ENCODE measurements at regions not wholly inside any gene's neighbourhood (a gene's known extent, or its start where the extent isn't known, plus 50 kb on each side); places are given as distances from the start of the nearest gene placed in this dataset.
"Not testable (repeated sequence)": the region's sequence is repeated elsewhere in the genome, so short reads cannot be mapped to it uniquely, and the experiment has no call there.

GRCh38 chr1:219717536-219717935 is 104.6 kb upstream of the ZC3H11B start:
- ChIA-PET POLR2A (no interaction called here), CTCF (no interaction called here)
- no peak for TF ChIP-seq SUZ12 (IDR thresholded peaks at IDR 0.05)
- TF ChIP-seq ZNF384 (IDR thresholded peaks at IDR 0.05): no peak
- TF ChIP-seq FOXK2 (IDR thresholded peaks at IDR 0.05): no peak
- TF ChIP-seq SP1 (IDR thresholded peaks at IDR 0.05): no peak
- TF ChIP-seq LEF1 (IDR thresholded peaks at IDR 0.05; ENCODE audit: borderline replicate concordance): no peak
- TF ChIP-seq BHLHE40 (IDR thresholded peaks at IDR 0.05; ENCODE audit: borderline replicate concordance): no peak
- TF ChIP-seq FOXA1 (IDR thresholded peaks at IDR 0.05): no peak
- no peak for TF ChIP-seq CTBP1 (IDR thresholded peaks at IDR 0.05; ENCODE audit: borderline replicate concordance)
- no peak for TF ChIP-seq FOXM1 (IDR thresholded peaks at IDR 0.05; ENCODE audit: borderline replicate concordance)
- no peak for TF ChIP-seq ARNT (IDR thresholded peaks at IDR 0.05)
- no peak for TF ChIP-seq ELF4 (IDR thresholded peaks at IDR 0.05)
- TF ChIP-seq HDGF (IDR thresholded peaks at IDR 0.05; ENCODE audit: borderline replicate concordance): no peak
- no peak for TF ChIP-seq TARDBP (IDR thresholded peaks at IDR 0.05)
- no peak for TF ChIP-seq NFRKB (IDR thresholded peaks at IDR 0.05)
- DNase-seq (ENCODE audit: extremely low spot score): no peak

DNA sequence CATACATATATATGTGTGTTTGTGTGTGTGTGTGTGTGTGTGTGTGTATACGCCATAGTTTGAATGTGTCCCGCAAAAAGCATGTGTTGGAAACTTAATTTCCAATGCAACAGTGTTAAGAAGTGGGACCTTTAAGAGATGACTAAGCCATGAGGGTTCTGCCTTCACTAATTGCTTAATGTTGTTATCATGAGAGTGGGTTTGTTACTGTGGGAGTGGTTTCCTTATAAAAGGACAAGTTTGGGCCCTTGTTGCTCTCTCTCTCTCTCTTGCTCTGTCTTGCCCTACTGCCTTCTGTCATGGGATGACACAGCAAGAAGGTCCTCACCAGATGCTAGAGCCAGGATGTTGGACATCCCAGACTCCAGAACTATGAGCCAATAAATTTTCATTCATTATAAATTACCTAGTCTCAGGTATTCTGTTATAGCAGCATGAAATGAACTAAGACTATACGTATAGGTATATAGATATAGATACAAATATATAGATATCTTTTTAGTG is 103.8 kb upstream of the ZC3H11B start:
- CTCF ChIA-PET: no interaction called here
- POLR2A ChIA-PET: no interaction called here
- no peak for DNase-seq (ENCODE audit: extremely low spot score)
- TF ChIP-seq LEF1 (IDR thresholded peaks at IDR 0.05; ENCODE audit: borderline replicate concordance): no peak
- no peak for TF ChIP-seq ARNT (IDR thresholded peaks at IDR 0.05)
- no peak for TF ChIP-seq NFRKB (IDR thresholded peaks at IDR 0.05)
- no peak for TF ChIP-seq BHLHE40 (IDR thresholded peaks at IDR 0.05; ENCODE audit: borderline replicate concordance)
- TF ChIP-seq CTBP1 (IDR thresholded peaks at IDR 0.05; ENCODE audit: borderline replicate concordance): no peak
- TF ChIP-seq HDGF (IDR thresholded peaks at IDR 0.05; ENCODE audit: borderline replicate concordance): no peak
- no peak for TF ChIP-seq L3MBTL2 (conservative IDR thresholded peaks at IDR 0.05)
- no peak for TF ChIP-seq ELF4 (IDR thresholded peaks at IDR 0.05)
- TF ChIP-seq SUZ12 (IDR thresholded peaks at IDR 0.05): no peak
- TF ChIP-seq, protein P1, sequence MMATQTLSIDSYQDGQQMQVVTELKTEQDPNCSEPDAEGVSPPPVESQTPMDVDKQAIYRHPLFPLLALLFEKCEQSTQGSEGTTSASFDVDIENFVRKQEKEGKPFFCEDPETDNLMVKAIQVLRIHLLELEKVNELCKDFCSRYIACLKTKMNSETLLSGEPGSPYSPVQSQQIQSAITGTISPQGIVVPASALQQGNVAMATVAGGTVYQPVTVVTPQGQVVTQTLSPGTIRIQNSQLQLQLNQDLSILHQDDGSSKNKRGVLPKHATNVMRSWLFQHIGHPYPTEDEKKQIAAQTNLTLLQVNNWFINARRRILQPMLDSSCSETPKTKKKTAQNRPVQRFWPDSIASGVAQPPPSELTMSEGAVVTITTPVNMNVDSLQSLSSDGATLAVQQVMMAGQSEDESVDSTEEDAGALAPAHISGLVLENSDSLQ (IDR thresholded peaks at IDR 0.05): no peak
- no peak for TF ChIP-seq FOXK2 (IDR thresholded peaks at IDR 0.05)
- no peak for TF ChIP-seq FOXM1 (IDR thresholded peaks at IDR 0.05; ENCODE audit: borderline replicate concordance)
- no peak for TF ChIP-seq FOXA1 (IDR thresholded peaks at IDR 0.05)
- no peak for TF ChIP-seq SP1 (IDR thresholded peaks at IDR 0.05)
- no peak for TF ChIP-seq ZNF384 (IDR thresholded peaks at IDR 0.05)

DNA sequence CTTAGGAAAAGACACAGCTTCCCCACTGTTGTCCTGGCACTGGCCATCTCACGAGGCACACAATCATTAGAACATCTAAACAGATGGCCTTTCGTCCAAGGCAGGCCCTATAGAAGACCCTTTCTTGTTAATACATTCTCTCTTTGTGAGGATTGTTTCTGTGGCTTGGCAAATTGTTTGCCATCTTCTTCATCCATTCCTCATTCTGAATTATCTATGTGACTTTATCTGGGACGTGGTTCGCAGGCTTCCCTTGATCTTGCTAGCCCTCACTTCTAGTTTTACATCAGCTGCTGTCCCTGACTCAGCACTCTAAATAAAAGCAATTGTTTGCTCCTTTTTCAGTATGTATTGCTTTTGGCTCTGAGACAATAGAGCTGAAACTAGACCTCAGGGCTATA is 101.1 kb upstream of the ZC3H11B start:
- POLR2A ChIA-PET: no interaction called here

DNA sequence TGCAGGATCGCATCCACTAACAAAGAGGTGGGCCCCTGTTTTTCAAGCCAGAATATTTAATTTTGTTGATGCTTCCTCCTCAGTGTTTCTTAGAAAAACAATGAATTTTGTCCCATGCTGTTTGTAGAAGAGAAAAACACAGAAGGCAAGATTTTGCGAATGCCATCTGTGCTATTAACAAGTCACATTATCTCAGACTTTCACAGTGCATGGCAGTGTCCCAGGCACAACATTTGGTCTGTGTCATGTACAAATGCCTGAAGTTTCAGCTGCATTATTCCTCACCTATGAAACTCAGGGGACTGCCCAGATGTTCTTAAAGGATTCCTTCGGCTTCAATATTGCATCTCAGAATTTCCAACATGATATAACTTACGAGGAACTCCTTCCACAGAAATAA is 99.6 kb upstream of the ZC3H11B start:
- ChIA-PET POLR2A (no interaction called here), CTCF (no interaction called here)
- no peak for TF ChIP-seq BHLHE40 (IDR thresholded peaks at IDR 0.05; ENCODE audit: borderline replicate concordance)
- no peak for DNase-seq (ENCODE audit: extremely low spot score)

More for the DNA sequence above, 101.1 kb upstream of the ZC3H11B start:
- no peak for DNase-seq (ENCODE audit: extremely low spot score)
- TF ChIP-seq HDGF (IDR thresholded peaks at IDR 0.05; ENCODE audit: borderline replicate concordance) (no peak), TARDBP (IDR thresholded peaks at IDR 0.05) (no peak), SUZ12 (IDR thresholded peaks at IDR 0.05) (no peak), L3MBTL2 (conservative IDR thresholded peaks at IDR 0.05) (no peak), FOXK2 (IDR thresholded peaks at IDR 0.05) (no peak), LEF1 (IDR thresholded peaks at IDR 0.05; ENCODE audit: borderline replicate concordance) (no peak), ZNF384 (IDR thresholded peaks at IDR 0.05) (no peak), SP1 (IDR thresholded peaks at IDR 0.05) (no peak), ELF4 (IDR thresholded peaks at IDR 0.05) (no peak), BHLHE40 (IDR thresholded peaks at IDR 0.05; ENCODE audit: borderline replicate concordance) (no peak), NFRKB (IDR thresholded peaks at IDR 0.05) (no peak), FOXM1 (IDR thresholded peaks at IDR 0.05; ENCODE audit: borderline replicate concordance) (no peak), FOXA1 (IDR thresholded peaks at IDR 0.05) (no peak)
- CTCF ChIA-PET: no interaction called here

DNA sequence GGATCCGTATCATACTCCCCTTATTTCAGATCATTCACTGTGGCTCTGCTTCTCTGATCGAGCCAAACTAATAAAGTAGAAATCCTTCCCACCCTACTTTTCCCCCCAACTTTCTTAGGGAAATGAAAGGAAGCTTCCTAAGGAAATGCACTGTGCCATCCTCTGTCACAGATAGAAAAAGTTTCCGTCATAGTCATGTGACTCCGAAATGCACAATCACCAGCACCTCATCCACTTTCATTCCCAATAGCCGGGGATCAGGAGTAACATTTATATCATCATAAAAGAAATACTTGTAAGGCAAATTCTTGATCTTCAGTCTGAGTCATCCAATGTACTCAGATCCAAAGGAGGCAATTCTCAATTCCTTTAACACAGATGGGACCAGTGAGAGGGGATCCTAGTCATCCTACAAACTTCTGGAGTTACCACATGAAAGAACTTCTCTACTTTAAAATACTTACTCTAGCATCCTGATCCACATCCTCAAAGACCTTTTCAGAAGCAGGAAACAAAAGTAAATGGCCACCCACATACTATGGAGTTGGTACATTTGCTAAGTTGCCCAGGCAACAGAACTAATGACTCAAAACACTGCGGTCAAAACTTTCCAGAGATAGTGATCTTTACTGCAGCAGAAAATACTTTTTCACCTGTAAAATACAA is 97.8 kb upstream of the ZC3H11B start:
- POLR2A ChIA-PET: no interaction called here

GRCh38 chr1:219708919-219709543 is 96.1 kb upstream of the ZC3H11B start:
- no peak for TF ChIP-seq NFRKB (IDR thresholded peaks at IDR 0.05)
- no peak for TF ChIP-seq CTBP1 (IDR thresholded peaks at IDR 0.05; ENCODE audit: borderline replicate concordance)
- no peak for TF ChIP-seq ZNF384 (IDR thresholded peaks at IDR 0.05)
- TF ChIP-seq ELF4 (IDR thresholded peaks at IDR 0.05): no peak
- no peak for TF ChIP-seq HDGF (IDR thresholded peaks at IDR 0.05; ENCODE audit: borderline replicate concordance)
- no peak for TF ChIP-seq SUZ12 (IDR thresholded peaks at IDR 0.05)
- TF ChIP-seq FOXA1 (IDR thresholded peaks at IDR 0.05): no peak
- no peak for TF ChIP-seq BHLHE40 (IDR thresholded peaks at IDR 0.05; ENCODE audit: borderline replicate concordance)
- TF ChIP-seq ARNT (IDR thresholded peaks at IDR 0.05): no peak
- TF ChIP-seq SP1 (IDR thresholded peaks at IDR 0.05): no peak
- no peak for TF ChIP-seq FOXM1 (IDR thresholded peaks at IDR 0.05; ENCODE audit: borderline replicate concordance)
- TF ChIP-seq FOXK2 (IDR thresholded peaks at IDR 0.05): no peak
- no peak for TF ChIP-seq TARDBP (IDR thresholded peaks at IDR 0.05)
- no peak for TF ChIP-seq LEF1 (IDR thresholded peaks at IDR 0.05; ENCODE audit: borderline replicate concordance)
- no peak for TF ChIP-seq L3MBTL2 (conservative IDR thresholded peaks at IDR 0.05)
- TF ChIP-seq, protein P1 (IDR thresholded peaks at IDR 0.05): no peak
- no peak for DNase-seq (ENCODE audit: extremely low spot score)
- CTCF ChIA-PET: interaction anchor here (0.7 kb wide), 1 partner anchor 592 kb away, joined by 3 read pairs; no protein-coding TSS in a partner anchor
- POLR2A ChIA-PET: no interaction called here

More for the DNA sequence above, 97.8 kb upstream of the ZC3H11B start:
- CTCF ChIA-PET: no interaction called here
- TF ChIP-seq ELF4 (IDR thresholded peaks at IDR 0.05) (no peak), NFRKB (IDR thresholded peaks at IDR 0.05) (no peak)
- DNase-seq (ENCODE audit: extremely low spot score): no peak

DNA sequence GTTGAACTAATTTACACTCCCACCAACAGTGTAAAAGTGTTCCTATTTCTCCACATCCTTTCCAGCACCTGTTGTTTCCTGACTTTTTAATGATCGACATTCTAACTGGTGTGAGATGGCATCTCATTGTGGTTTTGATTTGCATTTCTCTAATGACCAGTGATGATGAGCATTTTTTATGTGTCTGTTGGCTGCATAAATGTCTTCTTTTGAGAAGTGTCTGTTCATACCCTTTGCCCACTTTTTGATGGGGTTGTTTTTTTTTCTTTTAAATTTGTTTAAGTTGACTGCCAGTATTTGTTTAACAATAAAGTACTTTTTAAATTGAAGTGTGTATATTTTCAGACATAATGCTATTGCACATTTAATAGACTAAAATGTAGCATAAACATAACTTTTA is 95.0 kb upstream of the ZC3H11B start:
- CTCF ChIA-PET, POLR2A ChIA-PET: not testable (repeated sequence)

GRCh38 chr1:219704331-219704730 is 91.4 kb upstream of the ZC3H11B start:
- POLR2A ChIA-PET; DNase-seq (ENCODE audit: extremely low spot score); CTCF ChIA-PET: not testable (repeated sequence)

More for the DNA sequence above, 95.0 kb upstream of the ZC3H11B start:
- not testable (repeated sequence) for DNase-seq (ENCODE audit: extremely low spot score)

All from HEK293T (cell line).